GM21390 (cell line): ENCODE measurements at regions not wholly inside any gene's neighbourhood (a gene's known extent, or its start where the extent isn't known, plus 50 kb on each side); places are given as distances from the start of the nearest gene placed in this dataset.

ENCODE experiments used
- ATAC-seq: cut with Tn5 transposase; IDR thresholded peaks from one replicate; pipeline ENCODE4 v1.9.1; 2021; ENCODE audit not compliant: unreplicated experiment

DNA sequence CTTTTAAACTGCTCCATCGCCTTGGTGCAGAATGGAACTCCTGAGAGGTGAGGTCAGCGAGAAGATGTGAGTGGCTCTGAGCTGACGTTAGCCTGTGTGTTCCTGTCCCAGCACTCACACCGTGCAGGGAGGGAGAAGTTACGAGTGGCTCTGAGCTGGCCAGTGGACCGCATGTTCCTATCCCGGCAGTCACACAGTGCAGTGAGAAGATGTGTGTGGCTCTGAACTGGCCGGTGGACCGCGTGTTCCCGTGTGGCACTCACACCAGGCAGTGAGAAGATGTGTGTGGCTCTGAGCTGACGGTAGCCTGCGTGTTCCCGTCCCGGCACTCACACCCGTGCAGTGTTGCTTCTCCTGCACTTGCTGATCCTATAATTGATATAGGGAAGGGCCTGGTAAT, 59.9 kb downstream of the VCPKMT start:
- no peak for ATAC-seq

DNA sequence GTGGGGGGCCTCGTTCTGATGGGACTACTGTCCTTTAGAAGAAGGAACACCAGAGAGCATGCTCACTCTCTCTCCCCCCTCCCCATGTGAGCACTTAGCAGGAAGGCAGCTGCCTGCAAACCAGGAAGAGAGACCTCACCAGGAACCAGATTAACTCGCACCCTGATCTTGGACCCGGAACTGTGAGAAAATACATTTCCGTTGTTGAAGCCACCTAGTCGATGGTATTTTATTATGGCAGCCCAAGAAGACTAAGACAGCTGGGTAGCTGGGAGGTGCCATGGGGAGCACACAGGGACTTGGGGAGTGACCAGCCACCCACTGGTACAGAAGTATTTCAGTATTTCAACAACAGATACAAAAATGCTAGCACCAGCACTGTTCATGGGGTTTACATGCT, 59.0 kb downstream of the VCPKMT start:
- no peak for ATAC-seq

DNA sequence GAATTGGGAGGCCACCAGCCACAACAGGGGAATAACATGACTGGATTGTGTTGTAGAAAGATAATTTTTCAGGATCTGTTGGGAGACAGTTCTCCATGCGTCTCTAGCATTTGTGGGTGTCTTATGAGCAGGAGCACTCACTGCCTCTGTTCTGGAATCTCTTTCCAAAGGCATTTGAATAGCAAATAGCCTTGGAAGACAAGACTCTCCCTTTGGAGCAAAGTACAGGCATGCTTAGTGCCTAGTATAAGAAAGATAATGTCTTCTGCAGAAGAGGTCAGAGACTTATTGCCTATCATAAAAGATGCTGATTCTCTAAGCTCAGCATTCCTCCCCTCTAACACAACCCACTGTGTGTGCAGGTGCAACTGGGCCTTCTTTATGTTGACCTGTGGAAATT, 58.3 kb downstream of the VCPKMT start:
- no peak for ATAC-seq
